Mammary epithelial cell (primary cell): ENCODE measurements at regions not wholly inside any gene's neighbourhood (a gene's known extent, or its start where the extent isn't known, plus 50 kb on each side); places are given as distances from the start of the nearest gene placed in this dataset.

Experiments
- CTCF ChIP-seq, 2 donors: IDR thresholded peaks in 1 of 2; conservative IDR thresholded peaks in 1 of 2; 2 replicates each; pipeline ENCODE4 v1.5.1; 2011 to 2012; ENCODE audit warnings: inconsistent platforms in 2 of 2, low read length in 2 of 2, mild to moderate bottlenecking in 2 of 2, control low read depth in 1 of 2, low read depth in 1 of 2; ENCODE audit not compliant: insufficient read depth in 1 of 2; ENCODE audit errors: extremely low read depth in 1 of 2
- EZH2 ChIP-seq: IDR thresholded peaks from 2 replicates; pipeline ENCODE4 v1.6.1; 2012; ENCODE audit warnings: low read length, inconsistent platforms, borderline replicate concordance

GRCh38 chr7:63039882-63040281 lies 958.8 kb upstream of the ZNF722 start:
- TF ChIP-seq CTCF (conservative IDR thresholded peaks at IDR 0.05 in 1 of 2, IDR thresholded peaks at IDR 0.05 in 1 of 2; ENCODE audit: extremely low read depth in 1 of 2, insufficient read depth in 1 of 2, low read depth in 1 of 2, low read length in 2 of 2) (no peak), EZH2 (no peak)
